ENCODE measurements at regions not wholly inside any gene's neighbourhood (a gene's known extent, or its start where the extent isn't known, plus 50 kb on each side); places are given as distances from the start of the nearest gene placed in this dataset.
"Not testable (repeated sequence)": the region's sequence is repeated elsewhere in the genome, so short reads cannot be mapped to it uniquely, and the experiment has no call there.

DNA sequence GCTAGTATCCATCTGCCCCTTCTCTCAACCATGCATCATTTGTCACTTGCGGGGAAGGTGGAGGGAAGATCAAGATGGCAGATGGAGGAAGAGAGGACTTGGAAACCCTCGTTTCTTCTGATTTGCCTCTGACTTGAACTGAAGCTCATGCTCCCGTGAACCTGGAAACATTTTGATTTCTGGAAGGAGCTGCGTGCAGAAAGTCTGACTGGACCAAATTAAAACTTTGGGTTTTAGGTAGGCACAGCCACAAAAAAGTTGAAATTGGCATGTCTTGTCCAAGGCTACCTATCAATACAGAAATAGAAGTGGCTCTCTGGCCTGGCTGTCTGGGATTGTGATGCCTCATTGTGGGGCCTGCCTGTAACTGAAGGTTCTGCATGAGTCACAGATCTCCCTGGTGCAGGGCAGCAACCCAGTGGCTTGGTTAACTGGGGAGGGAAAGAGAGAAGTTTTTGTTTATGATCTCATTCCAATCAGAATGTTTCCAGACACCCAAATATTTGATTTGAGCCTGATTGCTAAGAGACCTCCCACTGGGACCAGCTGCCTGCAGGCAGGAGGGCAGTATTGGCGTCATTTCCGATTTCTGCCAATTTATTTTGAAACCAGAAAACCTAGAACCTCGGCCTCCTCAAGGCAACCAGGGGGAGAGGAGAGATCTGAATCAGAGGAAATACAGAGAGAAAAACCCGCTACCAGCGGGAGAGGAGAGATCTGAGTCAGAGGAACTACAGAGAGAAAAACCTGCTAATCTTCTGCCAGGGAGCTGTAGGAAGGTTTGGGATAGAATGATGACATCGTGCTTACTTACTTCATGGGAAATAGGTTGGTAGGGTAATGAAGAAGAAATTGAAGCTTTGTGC lies 363.6 kb downstream of the ANKRD30A start:
- DNase-seq (ENCODE audit: low spot score), result no peak
- intact Hi-C loops (cut with DNase I), result no loop called here

GRCh38 chr10:37480596-37480995 lies 355.2 kb downstream of the ANKRD30A start:
- DNase-seq (ENCODE audit: low spot score); intact Hi-C loops (cut with DNase I): not testable (repeated sequence)

DNA sequence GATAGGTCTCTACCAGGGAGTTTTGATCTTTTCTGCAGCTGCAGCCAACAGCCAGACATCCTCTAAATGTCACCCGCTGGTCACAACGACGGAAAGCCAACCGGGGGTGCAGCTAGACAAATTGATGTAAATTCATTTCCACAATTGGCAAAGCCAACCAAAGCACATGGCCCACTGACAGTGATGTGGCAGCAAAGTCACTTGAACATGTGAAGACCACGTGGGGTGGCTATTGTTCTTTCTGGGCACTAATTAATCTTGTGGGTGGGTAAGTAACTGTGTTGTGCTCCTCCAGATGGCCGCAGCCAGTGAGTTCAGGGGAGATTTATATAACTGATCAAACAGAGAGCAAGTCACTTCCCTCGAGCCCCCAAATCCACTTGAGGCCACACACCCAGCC lies 354.1 kb downstream of the ANKRD30A start:
- intact Hi-C loops (cut with DNase I), result no loop called here
- DNase-seq (ENCODE audit: low spot score), result no peak

- intact Hi-C loops (cut with DNase I), result no loop called here
- DNase-seq (ENCODE audit: low spot score), result no peak
These were observed 353.0 kb downstream of the ANKRD30A start for GRCh38 chr10:37478381-37478780.

GRCh38 chr10:37476285-37476684 lies 350.9 kb downstream of the ANKRD30A start:
- DNase-seq (ENCODE audit: low spot score), result no peak

DNA sequence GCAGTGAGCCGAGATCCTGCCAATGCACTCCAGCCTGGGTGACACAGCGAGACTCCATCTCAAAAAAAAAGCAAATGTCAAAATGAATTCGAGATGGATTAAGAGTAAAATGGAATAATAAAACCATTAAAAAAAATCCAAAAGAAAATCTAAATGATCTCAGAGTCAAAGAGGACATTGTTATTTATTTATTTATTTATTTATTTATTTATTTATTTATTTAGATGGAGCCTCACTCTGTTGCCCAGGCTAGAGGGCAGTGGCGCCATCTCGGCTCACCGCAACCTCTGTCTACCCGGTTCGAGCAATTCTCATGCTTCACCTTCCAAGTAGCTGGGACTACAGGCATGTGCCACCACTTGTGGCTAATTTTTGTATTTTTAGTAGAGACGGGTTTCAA lies 349.2 kb downstream of the ANKRD30A start:
- intact Hi-C loops (cut with DNase I), result no loop called here
- no peak for DNase-seq (ENCODE audit: low spot score)

More at GRCh38 chr10:37476285-37476684, 350.9 kb downstream of the ANKRD30A start:
- intact Hi-C loops (cut with DNase I), result no loop called here

- intact Hi-C loops (cut with DNase I), result no loop called here
- no peak for DNase-seq (ENCODE audit: low spot score)
These were observed 348.5 kb downstream of the ANKRD30A start for GRCh38 chr10:37473906-37474305.

DNA sequence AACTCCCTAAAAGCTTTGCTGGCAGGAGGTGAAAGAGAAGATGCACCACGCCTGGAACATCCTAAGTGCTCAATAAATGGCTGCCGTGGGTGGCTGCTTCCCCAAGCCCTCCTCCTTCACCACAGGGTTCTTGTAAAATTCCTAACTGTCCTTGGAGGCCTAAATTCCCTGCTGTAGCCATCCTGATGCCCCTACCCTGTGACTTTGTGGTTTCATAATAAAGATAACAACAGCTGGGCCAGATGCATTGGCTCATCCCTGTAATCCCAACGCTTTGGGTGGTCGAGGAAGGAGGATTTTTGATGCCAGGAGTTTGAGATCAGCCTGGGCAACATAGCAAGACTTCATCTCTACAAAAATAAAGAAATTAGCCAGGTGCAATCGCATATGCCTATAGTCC lies 341.8 kb downstream of the ANKRD30A start:
- DNase-seq (ENCODE audit: low spot score), result no peak
- intact Hi-C loops (cut with DNase I), result no loop called here

GRCh38 chr10:37456456-37456855 lies 331.1 kb downstream of the ANKRD30A start:
- no peak for DNase-seq (ENCODE audit: low spot score)
- intact Hi-C loops (cut with DNase I), result no loop called here

DNA sequence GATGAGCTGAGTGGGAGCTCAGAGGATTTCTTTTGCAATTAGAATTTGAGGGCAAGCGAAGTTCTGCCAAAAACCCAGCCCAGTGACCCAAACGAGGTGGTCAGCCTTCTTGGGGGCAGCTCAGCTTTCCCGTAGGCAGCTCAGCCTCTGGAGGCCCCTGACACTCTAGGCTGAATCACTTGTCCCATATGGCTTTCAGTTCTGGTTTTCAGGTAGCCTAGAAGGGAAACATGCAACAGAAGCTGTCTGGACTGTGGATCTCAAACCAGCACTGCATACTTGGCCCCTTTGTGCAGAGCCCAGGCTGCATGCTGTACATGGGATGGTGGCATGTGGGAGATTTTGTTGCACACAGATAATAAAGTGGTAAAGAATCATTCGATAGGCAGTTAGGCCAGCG lies 322.8 kb downstream of the ANKRD30A start:
- DNase-seq (ENCODE audit: low spot score), result no peak
- intact Hi-C loops (cut with DNase I), result no loop called here

- no peak for DNase-seq (ENCODE audit: low spot score)
- intact Hi-C loops (cut with DNase I), result no loop called here
These were observed 317.5 kb downstream of the ANKRD30A start for GRCh38 chr10:37442882-37443281.

GRCh38 chr10:37441224-37441623 lies 315.8 kb downstream of the ANKRD30A start:
- intact Hi-C loops (cut with DNase I); DNase-seq (ENCODE audit: low spot score): not testable (repeated sequence)

GRCh38 chr10:37439826-37440225 lies 314.4 kb downstream of the ANKRD30A start:
- intact Hi-C loops (cut with DNase I), result no loop called here

GRCh38 chr10:37436357-37436756 lies 311.0 kb downstream of the ANKRD30A start:
- intact Hi-C loops (cut with DNase I), result no loop called here
- no peak for DNase-seq (ENCODE audit: low spot score)

More at GRCh38 chr10:37439826-37440225, 314.4 kb downstream of the ANKRD30A start:
- no peak for DNase-seq (ENCODE audit: low spot score)

DNA sequence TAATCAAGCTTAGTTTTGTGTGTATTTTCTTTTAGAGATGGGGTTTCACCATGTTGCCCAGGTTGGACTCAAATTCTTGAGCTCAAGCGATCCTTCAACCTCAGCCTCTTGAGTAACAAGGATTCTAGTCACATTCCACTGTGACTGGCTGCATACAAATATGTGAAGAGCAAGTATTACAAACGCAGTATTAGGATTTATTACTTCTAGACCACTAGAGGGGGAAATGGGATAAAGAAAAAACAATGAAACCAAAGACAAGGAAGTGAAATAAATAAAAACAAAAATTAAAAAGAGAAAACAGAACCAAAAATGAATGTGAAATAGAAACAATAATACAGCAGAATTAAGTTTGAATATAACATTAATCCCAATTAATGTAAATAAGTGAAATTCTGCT lies 308.7 kb downstream of the ANKRD30A start:
- no peak for DNase-seq (ENCODE audit: low spot score)
- intact Hi-C loops (cut with DNase I), result no loop called here
